SK-N-SH (cell line): ENCODE measurements at regions not wholly inside any gene's neighbourhood (a gene's known extent, or its start where the extent isn't known, plus 50 kb on each side); places are given as distances from the start of the nearest gene placed in this dataset.
A peak's percentile ranks its signal among the peaks of the same experiment; 100 is the strongest.

ENCODE experiments used
- CTCF ChIA-PET: fragments of 300-600, 350-600 bp; formaldehyde crosslinking; extraction: SDS; loops from one replicate; lab custom pipeline; 2021; lab: Yijun Ruan, JAX
- POLR2A ChIA-PET: fragments of 350-600 bp; sonication (Branson Sonifier 250); formaldehyde crosslinking; extraction: SDS; loops from one replicate; lab custom pipeline; 2020; ENCODE audit warnings: antibody characterized with exemption, inconsistent platforms; lab: Yijun Ruan, JAX
- DNase-seq: peaks from one replicate; pipeline ENCODE4 v3.0.0; 2012
- H2AFZ ChIP-seq: fragments of 200-600 bp; sonication (generic); 2 replicates; pipeline ENCODE4 v1.8.1; 2016; ENCODE audit warnings: antibody characterized with exemption, mild to moderate bottlenecking, low read depth
- H3F3A ChIP-seq: fragments of 200-600 bp; sonication (generic); replicated peaks from 2 replicates; pipeline ENCODE3; 2016; ENCODE audit warnings: antibody characterized with exemption, mild to moderate bottlenecking; ENCODE audit not compliant: insufficient read depth
- H3K27ac ChIP-seq, 2 experiments: fragments of 200-500 bp in 1 of 2; fragments of 200-600 bp in 1 of 2; sonication (Bioruptor generic) in 1 of 2; sonication (generic), shearing (Covaris generic) in 1 of 2; 2 replicates each; pipeline versions ENCODE4 v1.5.1 to v1.6.1; 2014 to 2016; ENCODE audit warnings: low read depth in 2 of 2, inconsistent platforms in 1 of 2, low read length in 1 of 2, mild to moderate bottlenecking in 1 of 2, mixed read lengths in 1 of 2
- H3K27me3 ChIP-seq: fragments of 200-600 bp; sonication (generic), shearing (Covaris generic); 2 replicates; pipeline ENCODE4 v1.6.1; 2016; ENCODE audit warnings: mixed run types; ENCODE audit not compliant: insufficient read depth
- H3K36me3 ChIP-seq, 2 experiments: fragments of 200-500 bp in 1 of 2; fragments of 200-600 bp in 1 of 2; sonication (Bioruptor generic) in 1 of 2; sonication (generic) in 1 of 2; replicated peaks in 1 of 2; 2 replicates each; pipeline versions ENCODE3 to v1.5.1; 2014 to 2016; ENCODE audit warnings: low read length in 1 of 2, mild to moderate bottlenecking in 1 of 2; ENCODE audit not compliant: insufficient read depth in 2 of 2, control insufficient read depth in 1 of 2
- H3K4me1 ChIP-seq, 2 experiments: fragments of 200-500 bp in 1 of 2; fragments of 200-600 bp in 1 of 2; sonication (Bioruptor generic) in 1 of 2; sonication (generic), shearing (Covaris generic) in 1 of 2; 2 replicates each; pipeline versions ENCODE4 v1.5.1 to v1.6.1; 2014 to 2016; ENCODE audit warnings: low read depth in 1 of 2, low read length in 1 of 2, mixed run types in 1 of 2; ENCODE audit not compliant: insufficient read depth in 2 of 2, control insufficient read depth in 1 of 2
- H3K4me2 ChIP-seq: fragments of 200-600 bp; sonication (generic), shearing (Covaris generic); 2 replicates; pipeline ENCODE4 v1.6.1; 2017; ENCODE audit warnings: mixed run types
- H3K4me3 ChIP-seq, 2 experiments: fragments of 200-500 bp in 1 of 2; fragments of 200-600 bp in 1 of 2; sonication (Bioruptor generic) in 1 of 2; sonication (generic), shearing (Covaris generic) in 1 of 2; 2 replicates each; pipeline versions ENCODE4 v1.5.1 to v1.8.1; 2014 to 2016; ENCODE audit warnings: low read depth in 2 of 2, inconsistent platforms in 1 of 2, low read length in 1 of 2, mild to moderate bottlenecking in 1 of 2, mixed read lengths in 1 of 2, moderate library complexity in 1 of 2
- H3K79me2 ChIP-seq: fragments of 200-600 bp; sonication (generic); 2 replicates; pipeline ENCODE4 v1.8.1; 2017; ENCODE audit warnings: mild to moderate bottlenecking; ENCODE audit not compliant: insufficient read depth
- H3K9ac ChIP-seq: fragments of 200-600 bp; sonication (generic); 2 replicates; pipeline ENCODE4 v1.6.1; 2017; ENCODE audit warnings: mixed run types
- H3K9me2 ChIP-seq: fragments of 200-600 bp; sonication (generic); 2 replicates; pipeline ENCODE4 v1.6.1; 2017; ENCODE audit warnings: mixed run types
- H3K9me3 ChIP-seq: fragments of 200-600 bp; sonication (generic); 2 replicates; pipeline ENCODE4 v1.6.1; 2017; ENCODE audit warnings: mixed run types, mild to moderate bottlenecking, moderate library complexity
- H4K20me1 ChIP-seq: fragments of 200-600 bp; sonication (generic); 2 replicates; pipeline ENCODE4 v1.6.1; 2017; ENCODE audit warnings: mild to moderate bottlenecking, mixed run types; ENCODE audit not compliant: insufficient read depth
- CTCF ChIP-seq: fragments of 200-600 bp; sonication (generic); IDR thresholded peaks from 2 replicates; pipeline ENCODE4 v1.6.1; 2017; ENCODE audit warnings: antibody characterized with exemption, mild to moderate bottlenecking, moderate library complexity
- FOSL2 ChIP-seq: IDR thresholded peaks from 2 replicates; pipeline ENCODE4 v1.4.0; 2012; ENCODE audit warnings: low read depth, mild to moderate bottlenecking, moderate library complexity, borderline replicate concordance
- NRF1 ChIP-seq: IDR thresholded peaks from 2 replicates; pipeline ENCODE4 v1.6.1; 2012; ENCODE audit warnings: low read depth, mild to moderate bottlenecking, low read length
- RAD21 ChIP-seq: IDR thresholded peaks from 2 replicates; pipeline ENCODE4 v1.6.1; 2012; ENCODE audit warnings: mild to moderate bottlenecking, low read length
- SMC3 ChIP-seq: IDR thresholded peaks from 2 replicates; pipeline ENCODE4 v1.6.1; 2012; ENCODE audit warnings: low read depth, low read length, improper control_type of control experiment
- TCF12 ChIP-seq: IDR thresholded peaks from 2 replicates; pipeline ENCODE4 v1.4.0; 2012
- ZBTB33 ChIP-seq: IDR thresholded peaks from 2 replicates; pipeline ENCODE4 v1.4.0; 2012; ENCODE audit warnings: low read depth, borderline replicate concordance
- WGBS: methylation state at CpG from one replicate; pipeline ENCODE4 v1.1.6; 2017; ENCODE audit warnings: low lambda C conversion rate; 5-methylcytosine and 5-hydroxymethylcytosine counted together

GRCh38 chr11:71080239-71081097 lies 171.9 kb downstream of the SHANK2 start:
- H3K79me2 ChIP-seq, result no peaks in the 10 kb centered on the region
- H3K4me1 ChIP-seq, result no peaks in the 10 kb centered on the region
- no peaks in the 10 kb centered on the region for H3K27me3 ChIP-seq
- no peak overlapping the region for H2AFZ ChIP-seq
- no peak overlapping the region for H3K9ac ChIP-seq
- no peak overlapping the region; a peak in 1 of 4 replicates for H3K4me3 ChIP-seq
- H3K9me3 ChIP-seq, result no peaks in the 10 kb centered on the region
- H3F3A ChIP-seq, result no peaks in the 10 kb centered on the region
- CTCF ChIA-PET, result interaction anchor here (0.6 to 4.1 kb wide), 20 partner anchors 10 to 620 kb away, joined by 3 to 28 read pairs (median 4); no protein-coding TSS in a partner anchor
- no peaks in the 10 kb centered on the region for H3K36me3 ChIP-seq
- WGBS, result 32% methylated on average over 18 of the region's 25 CpGs
- H3K9me2 ChIP-seq, result no peaks in the 10 kb centered on the region
- POLR2A ChIA-PET, result no interaction called here
- no peak overlapping the region for H3K27ac ChIP-seq
- no peak for TF ChIP-seq FOSL2
- peak; percentile 79 for TF ChIP-seq SMC3
- peak; percentile 86 for TF ChIP-seq RAD21
- TF ChIP-seq CTCF, result peak; percentile 39
- H4K20me1 ChIP-seq, result no peaks in the 10 kb centered on the region
- no peak overlapping the region for H3K4me2 ChIP-seq
- DNase-seq, result peak; percentile 86

GRCh38 chr11:71079795-71080194 lies 172.6 kb downstream of the SHANK2 start:
- Histone ChIP-seq H3K27me3 (no peaks in the 10 kb centered on the region), H3K9ac (no peak overlapping the region), H3K9me3 (no peaks in the 10 kb centered on the region), H3K9me2 (no peaks in the 10 kb centered on the region), H3K4me3 (no peak overlapping the region), H3K36me3 (no peaks in the 10 kb centered on the region), H3K4me2 (no peak overlapping the region)
- POLR2A ChIA-PET, result no interaction called here
- 77% methylated on average over 3 of the region's 3 CpGs for WGBS
- DNase-seq, result no peak
- TF ChIP-seq NRF1 (no peak), TCF12 (no peak), ZBTB33 (no peak)
- TF ChIP-seq, all 33 proteins: peak for 0
- Histone ChIP-seq H4K20me1 (no peaks in the 10 kb centered on the region), H3K4me1 (no peaks in the 10 kb centered on the region), H3F3A (no peaks in the 10 kb centered on the region), H3K79me2 (no peaks in the 10 kb centered on the region), H2AFZ (no peak overlapping the region), H3K27ac (no peak overlapping the region)
- CTCF ChIA-PET, result interaction anchor here (0.6 to 4.1 kb wide), 18 partner anchors 9 to 619 kb away, joined by 3 to 28 read pairs (median 4); no protein-coding TSS in a partner anchor
